ENCODE measurements at regions not wholly inside any gene's neighbourhood (a gene's known extent, or its start where the extent isn't known, plus 50 kb on each side); places are given as distances from the start of the nearest gene placed in this dataset.

DNA sequence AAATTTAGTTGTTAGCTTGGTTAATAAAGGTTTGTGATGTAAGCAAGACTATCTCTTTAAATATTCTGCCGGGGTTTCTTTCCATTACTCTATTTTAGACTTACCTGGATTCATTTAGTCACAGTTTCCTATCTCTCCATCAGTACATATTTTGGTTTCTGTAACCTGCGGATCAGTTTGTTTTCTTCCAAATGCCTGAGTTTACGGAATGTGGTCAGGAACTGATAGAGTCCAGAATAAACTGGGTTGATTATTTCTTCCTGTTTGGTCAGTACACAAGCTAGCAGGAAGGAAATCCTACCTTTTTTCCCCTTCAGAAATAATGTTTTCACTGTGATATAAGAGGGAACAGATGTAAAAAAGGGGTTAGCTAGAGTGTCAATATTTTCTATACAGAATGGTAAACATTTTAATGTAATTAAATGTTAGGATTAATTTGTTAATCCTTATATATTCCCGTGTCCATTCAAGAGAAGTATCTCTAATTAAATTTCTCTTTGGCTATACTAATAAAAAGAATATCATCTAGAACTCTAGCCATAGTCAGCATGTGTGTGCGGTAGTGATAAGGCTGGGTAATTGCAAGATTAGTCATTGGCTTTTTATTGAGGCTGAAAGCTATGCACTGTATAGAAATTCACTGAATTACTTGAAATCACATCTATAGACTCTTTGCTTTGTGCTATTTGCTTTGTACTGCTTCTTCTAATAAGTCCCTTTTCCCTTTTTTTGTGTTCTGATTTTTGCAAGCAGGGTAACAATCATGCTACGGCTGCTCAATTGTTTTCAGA is 144.7 kb upstream of the ADGRL4 start (continued):
- TF ChIP-seq EZH2 (IDR thresholded peaks at IDR 0.05; ENCODE audit: low read depth, low read length, severe bottlenecking) (no peak), RFX5 (IDR thresholded peaks at IDR 0.05; ENCODE audit: borderline replicate concordance, low read depth, low read length) (no peak), RNF2 (IDR thresholded peaks at IDR 0.05; ENCODE audit: borderline replicate concordance, low read depth, low read length, missing control alignments, poor library complexity, severe bottlenecking) (no peak), CREB1 (IDR thresholded peaks at IDR 0.05) (no peak), SRF (IDR thresholded peaks at IDR 0.05; ENCODE audit: low read depth, low read length) (no peak)
- TF ChIP-seq, protein P1, sequence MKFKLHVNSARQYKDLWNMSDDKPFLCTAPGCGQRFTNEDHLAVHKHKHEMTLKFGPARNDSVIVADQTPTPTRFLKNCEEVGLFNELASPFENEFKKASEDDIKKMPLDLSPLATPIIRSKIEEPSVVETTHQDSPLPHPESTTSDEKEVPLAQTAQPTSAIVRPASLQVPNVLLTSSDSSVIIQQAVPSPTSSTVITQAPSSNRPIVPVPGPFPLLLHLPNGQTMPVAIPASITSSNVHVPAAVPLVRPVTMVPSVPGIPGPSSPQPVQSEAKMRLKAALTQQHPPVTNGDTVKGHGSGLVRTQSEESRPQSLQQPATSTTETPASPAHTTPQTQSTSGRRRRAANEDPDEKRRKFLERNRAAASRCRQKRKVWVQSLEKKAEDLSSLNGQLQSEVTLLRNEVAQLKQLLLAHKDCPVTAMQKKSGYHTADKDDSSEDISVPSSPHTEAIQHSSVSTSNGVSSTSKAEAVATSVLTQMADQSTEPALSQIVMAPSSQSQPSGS (IDR thresholded peaks at IDR 0.05; ENCODE audit: low read length) = no peak

All from H1 (cell line).